ENCODE measurements at regions not wholly inside any gene's neighbourhood (a gene's known extent, or its start where the extent isn't known, plus 50 kb on each side); places are given as distances from the start of the nearest gene placed in this dataset.

DNA sequence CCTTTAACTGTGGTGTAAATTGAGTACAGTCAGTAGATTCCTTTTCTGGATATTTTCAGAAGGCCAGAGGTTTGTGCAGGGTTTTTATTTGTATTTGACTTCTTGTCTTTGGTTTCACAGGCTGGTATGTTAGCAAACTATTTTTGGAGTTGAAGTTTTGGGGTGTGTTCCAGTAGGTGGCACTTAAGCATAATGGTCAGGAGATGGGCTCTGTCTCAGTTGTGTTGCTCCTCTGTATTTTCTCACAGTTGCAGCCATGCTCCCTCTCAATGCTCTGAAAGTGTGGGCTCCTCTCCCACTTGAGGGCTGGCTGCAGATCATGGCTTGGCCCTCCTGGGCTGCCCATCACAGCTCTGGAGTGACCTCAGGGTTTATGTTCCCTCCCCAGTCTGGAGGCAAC, 267.0 kb upstream of the PCSK5 start:
- Histone ChIP-seq H3K4me1 (no peaks in the 10 kb centered on the region), H3K36me3 (no peaks in the 10 kb centered on the region), H3K9me3 (no peaks in the 10 kb centered on the region), H3K27me3 (no peaks in the 10 kb centered on the region), H3K27ac (no peak overlapping the region), H3K4me3 (no peak overlapping the region)
- TF ChIP-seq POLR2A (IDR thresholded peaks at IDR 0.05) (no peak), CTCF (IDR thresholded peaks at IDR 0.05 in 4 of 5, conservative IDR thresholded peaks at IDR 0.05 in 1 of 5) (no peak)
- intact Hi-C loops (cut with DNase I; ENCODE audit: low total_unique reads) = no loop called here
- in situ Hi-C loops (cut with MboI; ENCODE audit: low sequenced_read_pairs in 4 of 4) = no loop called here
- DNase-seq (no peak), ATAC-seq (no peak)

GRCh38 chr9:75624998-75625397, 265.5 kb upstream of the PCSK5 start:
- TF ChIP-seq CTCF (IDR thresholded peaks at IDR 0.05 in 4 of 5, conservative IDR thresholded peaks at IDR 0.05 in 1 of 5) (no peak), POLR2A (IDR thresholded peaks at IDR 0.05) (no peak)
- no peaks in the 10 kb centered on the region for H3K27me3 ChIP-seq
- H3K36me3 ChIP-seq = no peaks in the 10 kb centered on the region
- H3K4me3 ChIP-seq = no peak overlapping the region
- DNase-seq = no peak
- H3K27ac ChIP-seq = no peak overlapping the region
- no peak for ATAC-seq
- H3K4me1 ChIP-seq = no peaks in the 10 kb centered on the region
- intact Hi-C loops (cut with DNase I; ENCODE audit: low total_unique reads) = no loop called here
- no peaks in the 10 kb centered on the region for H3K9me3 ChIP-seq
- in situ Hi-C loops (cut with MboI; ENCODE audit: low sequenced_read_pairs in 4 of 4) = no loop called here

GRCh38 chr9:75626860-75627259, 263.6 kb upstream of the PCSK5 start:
- intact Hi-C loops (cut with DNase I; ENCODE audit: low total_unique reads) (no loop called here), in situ Hi-C loops (cut with MboI; ENCODE audit: low sequenced_read_pairs in 4 of 4) (no loop called here)
- no peaks in the 10 kb centered on the region for H3K36me3 ChIP-seq
- H3K4me1 ChIP-seq = no peaks in the 10 kb centered on the region
- no peaks in the 10 kb centered on the region for H3K9me3 ChIP-seq
- TF ChIP-seq POLR2A (IDR thresholded peaks at IDR 0.05) = no peak
- TF ChIP-seq CTCF (IDR thresholded peaks at IDR 0.05 in 4 of 5, conservative IDR thresholded peaks at IDR 0.05 in 1 of 5) = no peak
- ATAC-seq = peak in 1 of 2 donors; percentile 39
- DNase-seq = no peak
- no peaks in the 10 kb centered on the region for H3K27me3 ChIP-seq
- H3K4me3 ChIP-seq = no peak overlapping the region
- H3K27ac ChIP-seq = no peak overlapping the region

DNA sequence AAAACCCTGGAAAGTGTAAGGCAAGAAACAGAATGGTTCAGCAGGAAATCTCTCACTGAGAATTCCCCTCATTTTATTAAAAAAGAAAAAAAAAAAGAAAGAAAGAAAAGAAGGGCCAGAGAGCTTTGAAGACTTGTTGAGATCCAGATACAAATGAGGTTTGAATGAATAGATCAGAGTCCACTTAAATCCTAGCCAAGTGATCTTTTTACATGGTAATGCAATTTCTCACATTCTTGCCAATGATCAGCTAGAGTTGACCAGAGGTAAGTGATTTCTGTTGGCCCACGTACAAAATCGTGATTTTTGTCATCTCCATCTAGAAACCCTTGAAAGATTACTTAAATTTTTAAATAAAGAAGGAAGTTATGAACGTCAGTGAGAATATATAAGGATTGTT, 261.5 kb upstream of the PCSK5 start:
- TF ChIP-seq POLR2A (IDR thresholded peaks at IDR 0.05) (no peak), CTCF (IDR thresholded peaks at IDR 0.05 in 4 of 5, conservative IDR thresholded peaks at IDR 0.05 in 1 of 5) (no peak)
- Histone ChIP-seq H3K27me3 (no peaks in the 10 kb centered on the region), H3K9me3 (no peaks in the 10 kb centered on the region), H3K27ac (no peak overlapping the region), H3K36me3 (no peaks in the 10 kb centered on the region), H3K4me3 (no peak overlapping the region), H3K4me1 (no peaks in the 10 kb centered on the region)
- intact Hi-C loops (cut with DNase I; ENCODE audit: low total_unique reads) = no loop called here
- no peak for DNase-seq
- no peak for ATAC-seq
- in situ Hi-C loops (cut with MboI; ENCODE audit: low sequenced_read_pairs in 4 of 4) = no loop called here

- H3K27ac ChIP-seq = no peak overlapping the region
- TF ChIP-seq CTCF (IDR thresholded peaks at IDR 0.05 in 4 of 5, conservative IDR thresholded peaks at IDR 0.05 in 1 of 5) (no peak), POLR2A (IDR thresholded peaks at IDR 0.05) (no peak)
- intact Hi-C loops (cut with DNase I; ENCODE audit: low total_unique reads) (no loop called here), in situ Hi-C loops (cut with MboI; ENCODE audit: low sequenced_read_pairs in 4 of 4) (no loop called here)
- no peaks in the 10 kb centered on the region for H3K36me3 ChIP-seq
- H3K4me1 ChIP-seq = no peaks in the 10 kb centered on the region
- ATAC-seq (no peak), DNase-seq (no peak)
- H3K27me3 ChIP-seq = no peaks in the 10 kb centered on the region
- H3K4me3 ChIP-seq = no peak overlapping the region
- no peaks in the 10 kb centered on the region for H3K9me3 ChIP-seq
These were observed 256.9 kb upstream of the PCSK5 start for GRCh38 chr9:75633451-75634057.
